NCI-H2081 treated with DMSO at 0.1 percent for 48 hours (cell line): ENCODE measurements at regions not wholly inside any gene's neighbourhood (a gene's known extent, or its start where the extent isn't known, plus 50 kb on each side); places are given as distances from the start of the nearest gene placed in this dataset.

ENCODE experiments used
- DNase-seq: peaks from one replicate; lab custom pipeline; 2025; lab: John Stamatoyannopoulos, UW

DNA sequence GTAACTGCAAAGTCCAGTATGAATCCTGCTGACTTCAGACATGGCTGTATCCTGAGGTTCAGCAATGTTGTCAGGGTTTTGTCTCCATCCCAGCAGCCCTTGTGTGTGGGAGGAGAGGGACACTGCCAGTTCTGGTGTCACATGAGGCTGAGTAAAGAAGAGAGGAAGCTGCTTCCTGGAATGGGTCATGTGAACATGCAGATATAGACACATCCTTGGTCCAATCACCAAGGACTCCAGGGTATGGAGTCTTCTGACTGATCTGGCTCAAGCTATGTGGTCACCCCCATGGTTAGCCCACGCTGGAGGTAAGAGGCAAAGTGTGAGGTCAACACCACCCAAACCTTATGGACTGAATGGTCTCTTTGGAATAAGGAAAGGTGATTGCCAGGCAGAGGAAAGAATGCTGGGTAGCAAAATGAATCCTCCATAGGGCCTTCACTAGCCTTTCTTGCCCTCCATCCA is 134.4 kb upstream of the SLC1A4 start:
- no peak for DNase-seq

- no peak for DNase-seq
Measured at GRCh38 chr2:64857581-64858471, 131.4 kb upstream of the SLC1A4 start.

GRCh38 chr2:64858541-64859311 is 130.5 kb upstream of the SLC1A4 start:
- DNase-seq: no peak

- DNase-seq: no peak
Measured at GRCh38 chr2:64859312-64860212, 129.6 kb upstream of the SLC1A4 start.

DNA sequence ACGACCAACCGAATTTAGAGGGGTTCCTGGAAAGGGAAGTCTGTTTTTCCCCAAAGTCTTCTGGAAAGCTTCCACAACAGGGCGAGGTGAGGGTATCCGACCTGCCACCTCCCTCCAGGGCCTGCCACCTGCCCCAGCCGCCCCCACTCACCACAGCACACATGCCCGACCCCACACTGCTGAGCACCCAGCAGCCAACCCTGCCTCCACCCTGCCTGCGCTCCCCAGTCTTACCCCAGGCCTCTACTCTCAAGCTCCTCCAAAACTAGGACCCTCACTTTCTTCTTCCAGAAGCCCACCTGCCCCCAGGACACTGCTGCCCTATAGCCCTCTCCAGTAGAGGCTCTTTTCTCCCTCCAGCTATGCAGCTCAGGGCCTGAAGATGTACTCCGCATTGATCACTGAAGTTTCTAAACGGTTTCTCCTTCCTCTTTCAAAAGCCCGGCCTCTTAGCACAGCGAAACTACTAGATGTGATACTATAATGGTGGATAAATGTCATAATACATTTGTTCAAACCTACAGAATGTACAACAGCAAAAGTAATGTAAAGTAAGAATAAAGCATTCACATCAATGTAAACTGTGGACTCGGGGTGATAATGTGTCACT is 128.8 kb upstream of the SLC1A4 start:
- no peak for DNase-seq

DNA sequence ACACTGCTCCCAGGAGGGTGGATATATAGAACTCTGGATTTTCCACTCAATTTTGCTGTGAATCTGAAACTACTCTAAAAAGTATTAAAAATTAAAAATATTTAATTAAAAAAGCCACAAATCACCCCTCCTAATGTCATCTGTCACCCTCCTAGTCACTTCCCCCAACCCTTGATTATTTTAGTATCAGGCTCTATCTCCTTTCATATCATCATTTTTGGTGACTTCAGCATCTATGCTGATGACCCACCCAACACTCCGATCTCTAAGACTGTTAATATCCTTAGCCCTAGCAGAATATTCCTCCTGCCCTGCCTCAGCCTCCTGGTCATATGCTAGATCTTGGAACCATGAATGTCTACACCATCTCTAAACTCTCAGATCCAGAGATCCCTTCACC is 128.3 kb upstream of the SLC1A4 start:
- no peak for DNase-seq

GRCh38 chr2:64861452-64862397 is 127.5 kb upstream of the SLC1A4 start:
- no peak for DNase-seq

DNA sequence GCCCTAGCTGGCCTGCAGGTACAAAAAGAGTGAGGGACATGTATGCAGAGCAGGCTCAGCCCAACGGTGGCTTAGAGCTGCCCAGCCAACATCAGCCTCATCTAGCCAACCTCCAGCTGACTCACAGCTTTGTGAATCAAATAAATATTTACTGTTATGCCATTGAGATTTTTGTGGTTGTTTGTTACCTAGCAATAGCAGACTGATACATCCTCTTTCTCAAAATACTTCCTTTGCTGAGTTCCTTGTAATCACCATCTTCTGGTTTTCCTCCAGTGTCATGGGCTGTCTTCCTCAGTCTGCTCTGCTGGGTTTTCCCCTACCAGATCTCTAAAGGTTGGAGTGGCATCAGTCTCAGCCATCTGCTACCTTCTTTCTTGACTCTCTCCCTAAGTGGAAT is 126.6 kb upstream of the SLC1A4 start:
- no peak for DNase-seq

DNA sequence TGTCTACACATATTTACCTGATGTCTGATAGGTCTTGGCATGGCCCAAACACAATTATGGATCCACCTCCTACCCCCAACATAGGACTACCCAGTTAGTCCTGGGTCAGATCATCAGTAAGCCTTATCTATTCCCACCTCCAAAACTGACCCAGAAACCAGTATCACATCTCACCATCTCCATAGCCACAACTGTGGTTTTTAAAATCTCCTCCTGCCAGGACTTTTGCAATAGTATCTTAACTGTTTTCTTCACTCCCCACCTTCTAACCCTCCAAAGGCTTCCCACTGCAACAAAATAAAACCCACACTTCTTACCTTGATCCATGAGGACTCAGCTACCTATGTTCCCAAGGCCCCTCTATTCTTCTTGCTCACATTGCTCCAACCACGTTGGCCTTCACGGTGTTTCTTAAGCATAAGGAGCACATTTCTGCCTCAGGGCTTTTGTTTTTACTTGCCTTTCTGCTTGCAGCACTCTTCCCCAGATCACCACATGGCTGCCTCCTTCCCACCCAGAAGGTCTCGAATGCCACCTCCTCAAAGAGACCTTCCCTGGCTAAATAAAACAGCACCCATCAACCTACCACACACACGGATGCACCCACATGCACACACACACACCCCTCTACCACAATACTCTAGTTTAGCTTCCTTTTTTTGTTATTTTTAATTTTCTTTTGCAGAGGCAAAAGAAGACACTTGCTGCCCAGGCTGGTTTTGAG is 125.9 kb upstream of the SLC1A4 start:
- DNase-seq: no peak

GRCh38 chr2:64865073-64865830 is 123.9 kb upstream of the SLC1A4 start:
- DNase-seq: no peak

- DNase-seq: no peak
Measured at GRCh38 chr2:64865831-64866345, 123.3 kb upstream of the SLC1A4 start.

DNA sequence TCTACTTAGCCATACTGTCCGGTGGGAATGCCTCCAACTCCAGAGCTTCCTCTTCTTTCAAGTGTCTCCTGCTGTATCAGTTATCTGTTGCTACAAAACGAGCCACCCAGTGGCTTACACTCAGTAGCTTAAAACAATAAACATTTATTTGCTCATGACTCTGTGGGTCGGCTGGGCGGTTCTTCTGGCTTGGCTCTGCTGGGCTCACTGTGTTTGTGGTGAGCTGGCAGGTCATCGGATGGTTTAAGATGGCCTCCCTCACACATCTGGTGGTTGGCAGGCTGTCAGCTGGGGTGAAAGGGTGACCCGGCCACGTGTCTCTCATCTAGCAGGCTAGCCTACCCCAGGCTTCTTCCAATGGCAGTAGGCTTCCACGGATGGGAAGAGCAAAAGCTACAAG is 122.4 kb upstream of the SLC1A4 start:
- no peak for DNase-seq

DNA sequence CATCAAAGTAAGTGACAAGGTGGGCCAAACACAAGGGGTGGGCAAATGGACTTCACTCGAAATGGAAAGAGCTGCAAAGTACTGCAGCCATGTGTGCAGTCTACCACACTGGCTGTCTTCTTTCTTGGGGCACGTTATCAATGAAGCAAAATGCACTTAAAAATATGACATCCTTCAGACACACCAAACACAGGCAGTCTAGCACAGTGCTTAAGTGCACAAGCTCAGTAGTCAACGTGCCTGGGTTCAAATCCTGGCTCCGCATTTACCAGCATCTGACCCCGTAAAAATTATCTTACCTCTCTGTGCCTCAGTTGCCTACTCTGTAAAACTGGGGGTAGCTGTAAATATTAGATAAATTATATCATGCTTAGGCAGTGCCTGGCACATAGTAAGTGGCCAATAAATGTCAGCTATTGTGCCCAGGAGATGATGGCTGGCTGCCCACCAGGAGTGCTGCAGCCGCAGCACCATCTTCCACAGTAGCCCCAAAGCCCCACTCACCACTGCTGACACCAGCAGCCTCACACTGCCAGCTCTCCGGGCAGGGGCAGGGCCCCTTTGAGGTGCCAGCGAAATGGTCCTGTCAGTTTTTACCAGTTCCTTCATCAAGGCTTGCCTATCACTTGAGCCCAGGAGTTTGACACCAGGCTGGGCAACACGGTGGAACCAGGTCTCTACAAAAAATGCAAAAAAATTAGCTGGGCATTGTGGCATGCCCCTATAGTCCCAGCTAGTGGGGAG is 121.8 kb upstream of the SLC1A4 start:
- no peak for DNase-seq

DNA sequence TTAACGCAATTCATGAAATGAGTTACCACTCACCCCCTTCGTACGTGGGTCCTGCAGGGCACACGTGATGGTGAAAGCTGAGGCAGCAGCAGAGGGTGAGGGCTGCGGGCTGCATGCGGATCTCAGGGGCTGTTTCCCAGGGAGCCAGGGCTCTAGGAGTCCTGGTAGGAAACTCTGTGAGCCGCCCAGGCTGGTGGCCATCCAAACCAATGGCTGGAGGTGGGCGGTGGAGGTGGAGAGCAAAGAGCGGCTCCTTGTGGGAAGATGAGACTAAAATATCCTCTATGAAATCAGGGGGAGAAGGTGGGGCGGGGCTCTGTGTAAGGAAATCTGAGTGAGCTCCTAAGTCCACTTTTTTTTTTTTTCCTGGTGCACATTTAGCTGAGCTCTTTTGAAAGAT is 120.1 kb upstream of the SLC1A4 start:
- DNase-seq: no peak

DNA sequence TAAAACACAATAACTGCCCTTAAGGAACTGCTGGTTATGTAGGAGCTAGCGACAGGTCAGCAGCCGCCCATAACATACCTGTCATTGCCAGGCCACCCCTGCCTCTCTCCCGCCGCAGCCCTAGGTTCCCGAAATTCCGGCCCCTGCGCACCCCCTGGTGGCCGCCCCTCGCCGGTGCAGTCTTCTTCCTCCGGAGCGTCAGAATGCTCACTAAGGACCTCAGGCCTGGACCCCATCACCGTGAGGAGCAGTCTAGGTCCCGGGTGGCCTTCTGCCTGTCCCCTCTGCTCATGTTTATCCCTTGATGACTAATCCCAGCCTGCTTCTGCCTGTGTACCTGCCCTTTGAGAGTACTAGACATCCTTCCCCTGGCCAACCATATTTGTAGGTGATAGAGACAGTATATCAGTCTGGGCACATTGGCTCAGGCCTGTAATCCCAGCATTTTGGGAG is 115.7 kb upstream of the SLC1A4 start:
- DNase-seq: no peak

GRCh38 chr2:64874593-64874992 is 114.6 kb upstream of the SLC1A4 start:
- no peak for DNase-seq

GRCh38 chr2:64875368-64875767 is 113.8 kb upstream of the SLC1A4 start:
- DNase-seq: no peak

GRCh38 chr2:64876137-64876647 is 113.0 kb upstream of the SLC1A4 start:
- DNase-seq: no peak
